ENCODE measurements at regions not wholly inside any gene's neighbourhood (a gene's known extent, or its start where the extent isn't known, plus 50 kb on each side); places are given as distances from the start of the nearest gene placed in this dataset.
"Not testable (repeated sequence)": the region's sequence is repeated elsewhere in the genome, so short reads cannot be mapped to it uniquely, and the experiment has no call there.

GRCh38 chr6:14509120-14509519 is 391.5 kb downstream of the CD83 start:
- DNase-seq, result no peak

GRCh38 chr6:14510038-14510437 is 392.5 kb downstream of the CD83 start:
- DNase-seq, result no peak

GRCh38 chr6:14511061-14511586 is 393.6 kb downstream of the CD83 start:
- DNase-seq, result no peak

- no peak for DNase-seq
These were observed 394.7 kb downstream of the CD83 start for GRCh38 chr6:14512246-14512645.

GRCh38 chr6:14513496-14514393 is 396.2 kb downstream of the CD83 start:
- DNase-seq, result peak; percentile 8

- no peak for DNase-seq
These were observed 399.4 kb downstream of the CD83 start for GRCh38 chr6:14516956-14517355.

- no peak for DNase-seq
These were observed 400.0 kb downstream of the CD83 start for GRCh38 chr6:14517516-14518105.

GRCh38 chr6:14518515-14519217 is 401.1 kb downstream of the CD83 start:
- peak; percentile 58 for DNase-seq

- DNase-seq, result no peak
These were observed 402.5 kb downstream of the CD83 start for GRCh38 chr6:14520029-14520428.

- DNase-seq, result no peak
These were observed 403.0 kb downstream of the CD83 start for GRCh38 chr6:14520536-14520935.

GRCh38 chr6:14521141-14521540 is 403.6 kb downstream of the CD83 start:
- DNase-seq, result no peak

- DNase-seq, result not testable (repeated sequence)
These were observed 404.3 kb downstream of the CD83 start for GRCh38 chr6:14521861-14522260.

GRCh38 chr6:14524319-14524718 is 406.7 kb downstream of the CD83 start:
- DNase-seq, result no peak

GRCh38 chr6:14530385-14530784 is 412.8 kb downstream of the CD83 start:
- DNase-seq, result no peak

GRCh38 chr6:14533446-14533845 is 415.9 kb downstream of the CD83 start:
- DNase-seq, result no peak

GRCh38 chr6:14537030-14537429 is 419.5 kb downstream of the CD83 start:
- no peak for DNase-seq

GRCh38 chr6:14540276-14540675 is 422.7 kb downstream of the CD83 start:
- peak; percentile 8 for DNase-seq

GRCh38 chr6:14540810-14541540 is 423.4 kb downstream of the CD83 start:
- peak; percentile 71 for DNase-seq

- DNase-seq, result no peak
These were observed 425.2 kb downstream of the CD83 start for GRCh38 chr6:14542670-14543366.

GRCh38 chr6:14543971-14544585 is 426.5 kb downstream of the CD83 start:
- no peak for DNase-seq

- DNase-seq, result no peak
These were observed 427.1 kb downstream of the CD83 start for GRCh38 chr6:14544666-14545065.

GRCh38 chr6:14545496-14545895 is 427.9 kb downstream of the CD83 start:
- no peak for DNase-seq

Measured in eye (tissue), 1 donor.